GM19438 (cell line): ENCODE measurements at regions not wholly inside any gene's neighbourhood (a gene's known extent, or its start where the extent isn't known, plus 50 kb on each side); places are given as distances from the start of the nearest gene placed in this dataset.

Experiments used
- ATAC-seq: cut with Tn5 transposase; IDR thresholded peaks from one replicate; pipeline ENCODE4 v1.9.1; 2021; ENCODE audit warnings: low read depth; ENCODE audit not compliant: unreplicated experiment

GRCh38 chr10:111774486-111774885 is 409.1 kb downstream of the GPAM start:
- ATAC-seq = no peak

GRCh38 chr10:111784436-111784835 is 399.1 kb downstream of the GPAM start:
- ATAC-seq = no peak

GRCh38 chr10:111784946-111785465 is 398.6 kb downstream of the GPAM start:
- no peak for ATAC-seq

- no peak for ATAC-seq
Observed at GRCh38 chr10:111785921-111786320, 397.6 kb downstream of the GPAM start.

GRCh38 chr10:111789821-111790220 is 393.7 kb downstream of the GPAM start:
- no peak for ATAC-seq

- ATAC-seq = no peak
Observed at GRCh38 chr10:111801841-111802240, 381.7 kb downstream of the GPAM start.

- ATAC-seq = no peak
Observed at GRCh38 chr10:111804781-111805180, 378.8 kb downstream of the GPAM start.

- no peak for ATAC-seq
Observed at GRCh38 chr10:111811517-111811916, 372.0 kb downstream of the GPAM start.

GRCh38 chr10:111820471-111820870 is 363.1 kb downstream of the GPAM start:
- ATAC-seq = no peak

- ATAC-seq = no peak
Observed at GRCh38 chr10:111821871-111822270, 361.7 kb downstream of the GPAM start.

GRCh38 chr10:111822661-111823060 is 360.9 kb downstream of the GPAM start:
- ATAC-seq = no peak

GRCh38 chr10:111824128-111824527 is 359.4 kb downstream of the GPAM start:
- ATAC-seq = no peak

GRCh38 chr10:111830359-111830758 is 353.2 kb downstream of the GPAM start:
- no peak for ATAC-seq

- no peak for ATAC-seq
Observed at GRCh38 chr10:111831058-111831457, 352.5 kb downstream of the GPAM start.

- ATAC-seq = no peak
Observed at GRCh38 chr10:111833251-111833650, 350.3 kb downstream of the GPAM start.

GRCh38 chr10:111835574-111835973 is 348.0 kb downstream of the GPAM start:
- no peak for ATAC-seq

GRCh38 chr10:111836064-111836463 is 347.5 kb downstream of the GPAM start:
- ATAC-seq = no peak

GRCh38 chr10:111836571-111836970 is 347.0 kb downstream of the GPAM start:
- no peak for ATAC-seq

GRCh38 chr10:111837086-111837485 is 346.5 kb downstream of the GPAM start:
- no peak for ATAC-seq

- ATAC-seq = no peak
Observed at GRCh38 chr10:111837985-111838384, 345.6 kb downstream of the GPAM start.

GRCh38 chr10:111840546-111840945 is 343.0 kb downstream of the GPAM start:
- no peak for ATAC-seq

- no peak for ATAC-seq
Observed at GRCh38 chr10:111852801-111853200, 330.8 kb downstream of the GPAM start.

GRCh38 chr10:111856631-111857030 is 326.9 kb downstream of the GPAM start:
- no peak for ATAC-seq
